Bronchial epithelial cell (primary cell): ENCODE measurements at regions not wholly inside any gene's neighbourhood (a gene's known extent, or its start where the extent isn't known, plus 50 kb on each side); places are given as distances from the start of the nearest gene placed in this dataset.

Source experiments
- DNase-seq: peaks from one replicate; pipeline ENCODE4 v3.0.0-alpha.2; 2010; ENCODE audit warnings: low read depth
- FAIRE-seq: peaks from 2 replicates; lab custom pipeline; 2011; peaks lifted over from hg19 to GRCh38; lab: Jason Lieb, UNC
- H3K27me3 ChIP-seq: 2 replicates; pipeline ENCODE4 v1.5.1; 2011; ENCODE audit warnings: low read length; ENCODE audit not compliant: control insufficient read depth, insufficient read depth
- H3K36me3 ChIP-seq: 2 replicates; pipeline ENCODE4 v1.5.1; 2011; ENCODE audit warnings: low read length; ENCODE audit not compliant: control insufficient read depth, insufficient read depth
- H3K4me3 ChIP-seq: 2 replicates; pipeline ENCODE4 v1.5.1; 2011; ENCODE audit warnings: mild to moderate bottlenecking, low read depth, low read length, control low read depth
- TF ChIP-seq, protein P1 (sequence below): IDR thresholded peaks from 2 replicates; pipeline ENCODE4 v1.5.1; 2011; ENCODE audit warnings: mild to moderate bottlenecking, moderate library complexity, low read length, control low read depth, inconsistent platforms; ENCODE audit not compliant: insufficient read depth, severe bottlenecking

- DNase-seq = no peak
- FAIRE-seq = no peak
- TF ChIP-seq, protein P1, sequence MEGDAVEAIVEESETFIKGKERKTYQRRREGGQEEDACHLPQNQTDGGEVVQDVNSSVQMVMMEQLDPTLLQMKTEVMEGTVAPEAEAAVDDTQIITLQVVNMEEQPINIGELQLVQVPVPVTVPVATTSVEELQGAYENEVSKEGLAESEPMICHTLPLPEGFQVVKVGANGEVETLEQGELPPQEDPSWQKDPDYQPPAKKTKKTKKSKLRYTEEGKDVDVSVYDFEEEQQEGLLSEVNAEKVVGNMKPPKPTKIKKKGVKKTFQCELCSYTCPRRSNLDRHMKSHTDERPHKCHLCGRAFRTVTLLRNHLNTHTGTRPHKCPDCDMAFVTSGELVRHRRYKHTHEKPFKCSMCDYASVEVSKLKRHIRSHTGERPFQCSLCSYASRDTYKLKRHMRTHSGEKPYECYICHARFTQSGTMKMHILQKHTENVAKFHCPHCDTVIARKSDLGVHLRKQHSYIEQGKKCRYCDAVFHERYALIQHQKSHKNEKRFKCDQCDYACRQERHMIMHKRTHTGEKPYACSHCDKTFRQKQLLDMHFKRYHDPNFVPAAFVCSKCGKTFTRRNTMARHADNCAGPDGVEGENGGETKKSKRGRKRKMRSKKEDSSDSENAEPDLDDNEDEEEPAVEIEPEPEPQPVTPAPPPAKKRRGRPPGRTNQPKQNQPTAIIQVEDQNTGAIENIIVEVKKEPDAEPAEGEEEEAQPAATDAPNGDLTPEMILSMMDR = no peak
Measured at GRCh38 chr5:109605207-109605730, 84.5 kb upstream of the MAN2A1 start.

DNA sequence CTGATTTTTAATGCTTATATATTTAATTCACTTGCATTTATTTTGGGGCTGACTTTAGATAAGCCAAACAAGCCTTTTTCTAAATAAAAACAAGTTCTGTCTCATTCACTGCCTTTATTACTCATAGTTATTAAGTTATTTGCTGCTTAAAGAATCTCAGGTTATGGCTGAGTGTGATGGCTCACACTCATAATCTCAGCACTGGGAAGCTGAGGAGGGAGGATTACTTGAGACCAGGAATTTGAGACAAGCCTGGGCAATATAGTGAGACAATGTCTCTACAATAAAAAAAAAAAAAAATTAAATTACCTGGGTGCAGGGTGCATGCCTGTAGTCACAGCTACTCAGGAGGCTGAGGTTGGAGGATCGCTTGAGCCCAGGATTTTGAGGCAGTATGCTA lies 85.0 kb upstream of the MAN2A1 start:
- TF ChIP-seq, protein P1 = no peak
- no peak for FAIRE-seq
- peak; percentile 77 for DNase-seq
- no peak overlapping the region for H3K4me3 ChIP-seq
- no peaks in the 10 kb centered on the region for H3K36me3 ChIP-seq
- H3K27me3 ChIP-seq = no peaks in the 10 kb centered on the region

More at GRCh38 chr5:109605207-109605730, 84.5 kb upstream of the MAN2A1 start:
- Histone ChIP-seq H3K36me3 (no peaks in the 10 kb centered on the region), H3K27me3 (no peaks in the 10 kb centered on the region), H3K4me3 (no peak overlapping the region)

GRCh38 chr5:109601736-109602135 lies 88.0 kb upstream of the MAN2A1 start:
- DNase-seq = no peak
- Histone ChIP-seq H3K4me3 (no peak overlapping the region), H3K27me3 (no peaks in the 10 kb centered on the region), H3K36me3 (no peaks in the 10 kb centered on the region)
- TF ChIP-seq, protein P1 = no peak
- no peak for FAIRE-seq

- FAIRE-seq (no peak), DNase-seq (no peak)
- H3K36me3 ChIP-seq = no peaks in the 10 kb centered on the region
- TF ChIP-seq, protein P1 = no peak
- no peak overlapping the region for H3K4me3 ChIP-seq
- H3K27me3 ChIP-seq = no peaks in the 10 kb centered on the region
Measured at GRCh38 chr5:109597893-109598292, 91.8 kb upstream of the MAN2A1 start.

DNA sequence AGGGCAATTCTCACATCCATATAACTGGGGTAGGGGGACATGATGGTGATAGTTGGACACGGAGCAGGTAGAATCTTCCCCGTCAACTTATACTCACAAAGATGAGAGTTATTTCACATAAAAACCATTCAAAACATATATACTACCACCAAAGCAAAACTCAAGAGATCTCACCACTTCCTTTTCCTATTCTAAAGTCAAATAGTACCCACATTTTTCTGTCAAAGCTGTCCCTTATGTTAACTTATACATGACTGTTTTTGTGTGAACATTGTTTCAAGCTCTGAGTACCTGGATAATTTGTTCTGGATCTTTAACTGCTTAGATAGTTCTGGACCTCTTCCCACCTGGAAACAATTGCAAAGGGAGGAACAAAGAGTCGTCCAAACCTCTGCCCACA lies 95.5 kb upstream of the MAN2A1 start:
- no peak overlapping the region for H3K4me3 ChIP-seq
- DNase-seq (no peak), FAIRE-seq (no peak)
- TF ChIP-seq, protein P1 = no peak
- H3K36me3 ChIP-seq = no peaks in the 10 kb centered on the region
- no peaks in the 10 kb centered on the region for H3K27me3 ChIP-seq

- FAIRE-seq = no peak
- no peak overlapping the region for H3K4me3 ChIP-seq
- no peaks in the 10 kb centered on the region for H3K27me3 ChIP-seq
- no peak for DNase-seq
- TF ChIP-seq, protein P1 = no peak
- H3K36me3 ChIP-seq = no peaks in the 10 kb centered on the region
Measured at GRCh38 chr5:109590799-109591198, 98.9 kb upstream of the MAN2A1 start.
